HG03457 (cell line): ENCODE measurements at regions not wholly inside any gene's neighbourhood (a gene's known extent, or its start where the extent isn't known, plus 50 kb on each side); places are given as distances from the start of the nearest gene placed in this dataset.

Source experiments
- ATAC-seq: cut with Tn5 transposase; IDR thresholded peaks from one replicate; pipeline ENCODE4 v1.9.1; 2021; ENCODE audit warnings: moderate number of reproducible peaks; ENCODE audit not compliant: unreplicated experiment

DNA sequence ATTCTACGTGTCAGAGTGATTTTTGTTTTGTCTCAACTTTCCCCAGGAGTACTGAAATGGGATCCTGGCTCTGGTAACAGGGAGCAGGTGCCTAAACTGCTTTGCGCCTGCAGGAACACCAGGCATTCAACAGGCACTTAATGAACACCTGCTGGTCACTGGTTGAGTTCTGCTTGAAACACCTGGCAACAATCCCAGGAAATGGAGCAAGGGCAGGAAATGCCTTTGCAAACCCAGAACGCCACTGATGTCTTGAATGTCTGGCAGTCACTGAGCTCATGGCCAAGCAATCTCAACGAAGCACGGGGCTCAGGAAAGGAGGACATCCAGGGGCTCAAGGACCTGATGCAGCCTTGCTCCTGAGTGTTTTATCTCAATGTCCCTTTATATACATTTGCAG, 360.0 kb upstream of the RAB6C start:
- ATAC-seq = no peak

DNA sequence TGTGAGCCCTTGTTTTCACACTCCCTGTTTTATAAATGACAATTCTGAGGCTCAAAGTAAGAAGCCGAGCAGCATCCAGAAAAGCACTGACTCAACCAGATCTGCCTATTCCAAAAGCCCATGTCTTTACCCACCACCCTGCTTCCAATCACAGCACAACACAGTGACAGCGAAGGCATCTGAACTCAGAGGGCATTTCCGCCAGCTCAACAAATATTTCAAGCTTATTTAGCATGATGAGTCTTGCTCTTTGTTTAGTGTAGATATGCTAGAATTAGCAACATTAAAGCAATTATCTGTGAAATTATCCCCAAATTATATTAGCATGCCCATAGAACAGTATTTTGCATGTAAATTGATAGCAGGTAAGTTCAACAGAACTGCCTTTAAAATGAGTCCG, 359.1 kb upstream of the RAB6C start:
- ATAC-seq = no peak

DNA sequence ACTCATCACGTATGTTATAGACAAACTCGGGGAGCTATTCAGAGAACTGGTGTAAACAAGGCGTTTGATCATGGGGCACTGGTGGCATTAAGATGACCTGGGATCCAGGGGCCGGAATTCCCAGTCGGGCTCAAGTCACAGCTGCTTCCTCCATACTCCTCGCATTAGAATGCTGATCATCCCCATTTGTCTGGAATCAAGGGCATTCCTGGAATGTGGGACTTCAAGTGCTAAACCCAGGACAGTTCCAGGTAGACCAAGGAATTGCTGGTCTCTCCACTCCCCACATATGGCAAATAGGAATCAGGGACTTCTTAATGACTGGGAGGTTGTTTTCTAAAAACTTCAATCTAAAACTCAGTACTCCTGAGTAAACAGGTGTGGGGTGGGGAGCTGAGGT, 355.7 kb upstream of the RAB6C start:
- no peak for ATAC-seq

DNA sequence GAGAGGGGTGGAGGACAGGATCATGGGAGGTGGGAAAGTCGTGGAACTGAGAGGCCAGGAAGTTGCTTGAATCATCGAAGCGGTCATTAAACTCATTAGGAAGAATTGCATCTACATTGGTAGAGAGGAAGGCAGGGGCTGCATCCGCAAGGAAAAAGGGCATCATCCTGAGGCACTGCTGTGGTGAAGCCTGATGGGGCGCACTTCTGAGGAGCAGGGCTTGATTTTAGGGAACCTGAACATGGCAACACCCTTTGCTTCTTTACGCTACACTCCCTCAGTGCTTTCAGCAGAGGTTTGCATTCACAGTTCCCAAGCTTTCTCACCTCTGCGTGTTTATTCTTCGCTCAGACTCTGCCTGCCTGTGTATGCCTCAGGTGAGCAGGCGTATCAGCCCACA, 352.0 kb upstream of the RAB6C start:
- ATAC-seq = no peak

DNA sequence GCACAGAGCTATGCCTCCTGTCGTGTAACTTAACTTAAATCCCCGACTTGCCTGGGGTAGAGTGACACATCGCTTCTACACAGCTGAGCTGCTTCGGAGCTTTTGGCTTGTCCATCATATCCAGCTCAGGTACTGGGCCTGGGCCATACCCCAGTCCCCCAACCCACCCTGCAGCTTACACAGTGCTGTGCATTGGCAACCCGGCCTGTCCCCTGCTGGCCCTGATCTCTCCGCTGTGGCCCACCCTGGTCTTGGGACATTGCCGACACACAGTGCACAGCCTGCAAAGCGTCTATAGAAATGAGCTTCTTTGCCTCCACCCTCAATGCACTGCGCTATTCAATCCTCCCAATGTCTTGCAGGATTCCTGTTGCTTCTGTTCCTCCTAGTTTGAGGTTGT, 342.8 kb upstream of the RAB6C start:
- no peak for ATAC-seq

DNA sequence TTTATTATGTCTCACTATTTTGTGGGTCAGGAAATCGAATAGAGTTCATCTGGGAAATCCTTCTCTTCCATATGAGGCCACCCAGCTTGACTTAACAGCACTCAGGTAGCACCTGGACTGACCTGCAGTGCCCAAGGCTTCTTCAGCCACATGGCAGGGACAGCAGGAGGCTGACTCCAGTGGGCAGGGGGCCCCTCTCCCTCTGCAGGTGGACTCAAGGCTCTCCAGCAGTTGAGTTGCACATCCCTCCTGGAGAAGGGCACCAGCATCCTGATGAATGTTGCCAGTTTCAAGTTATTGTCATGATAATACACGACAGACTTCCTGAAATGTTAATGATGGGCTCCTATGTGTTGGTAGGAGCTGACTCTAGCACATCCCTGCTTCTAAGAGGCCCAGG, 338.1 kb upstream of the RAB6C start:
- no peak for ATAC-seq

DNA sequence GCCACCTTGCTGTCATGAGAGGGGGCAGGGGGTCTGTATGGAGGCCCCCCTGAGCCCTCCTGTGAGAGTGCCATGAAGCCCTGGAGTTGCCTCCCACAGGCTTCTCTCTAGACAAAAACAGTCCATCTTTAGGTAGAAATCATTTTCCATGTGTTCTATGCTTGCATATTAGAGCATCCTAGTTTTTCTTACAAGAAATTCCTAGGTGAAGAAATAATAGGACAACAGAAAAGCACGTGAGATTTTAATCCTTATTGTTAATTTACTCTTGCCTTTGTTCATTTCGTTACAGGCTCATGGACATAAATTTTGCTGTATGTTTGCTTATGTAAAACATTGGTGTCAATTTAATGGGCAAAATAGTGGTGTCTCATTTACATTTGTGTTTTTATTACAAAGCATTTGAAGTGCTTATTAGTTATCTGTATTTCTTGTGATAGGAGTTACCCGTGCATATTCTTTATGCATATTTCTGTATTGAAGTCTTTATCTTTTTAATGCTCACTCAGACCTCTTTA, 336.9 kb upstream of the RAB6C start:
- ATAC-seq = no peak

DNA sequence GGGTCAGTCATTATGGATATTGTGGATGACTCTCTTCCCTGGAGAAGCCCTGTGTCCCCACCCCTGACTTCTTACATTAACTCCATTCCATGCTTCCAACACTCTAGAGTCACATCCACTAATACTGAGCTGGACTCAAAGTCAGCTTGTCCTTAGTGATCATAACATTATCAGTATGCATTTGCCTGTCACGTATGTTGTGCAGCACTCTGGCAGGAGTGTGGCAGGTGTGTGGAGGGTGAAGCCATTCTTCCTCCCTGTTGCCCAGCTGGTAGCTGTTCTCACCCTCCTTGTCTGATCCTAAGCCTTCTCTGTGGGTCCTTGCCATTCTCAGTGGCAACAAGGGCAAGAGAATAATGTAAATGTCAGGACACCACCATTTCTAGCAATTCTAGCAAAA, 334.1 kb upstream of the RAB6C start:
- ATAC-seq = no peak

DNA sequence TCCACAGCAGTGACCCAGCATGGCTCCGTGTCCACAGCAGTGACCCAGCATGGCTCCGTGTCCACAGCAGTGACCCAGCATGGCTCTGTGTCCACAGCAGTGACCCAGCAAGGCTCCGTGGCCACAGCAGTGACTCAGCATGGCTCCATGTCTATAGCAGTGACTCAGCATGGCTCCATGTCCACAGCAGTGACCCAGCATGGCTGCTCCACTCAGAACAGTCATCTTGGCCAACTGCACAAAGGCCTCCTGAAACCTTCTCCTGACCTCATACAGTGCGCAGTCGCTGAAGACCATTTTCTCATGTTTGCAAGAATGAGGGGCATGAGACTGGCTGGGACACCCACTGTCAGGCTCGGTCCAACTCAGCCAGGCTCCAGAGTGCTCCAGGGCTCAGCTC, 333.4 kb upstream of the RAB6C start:
- no peak for ATAC-seq

DNA sequence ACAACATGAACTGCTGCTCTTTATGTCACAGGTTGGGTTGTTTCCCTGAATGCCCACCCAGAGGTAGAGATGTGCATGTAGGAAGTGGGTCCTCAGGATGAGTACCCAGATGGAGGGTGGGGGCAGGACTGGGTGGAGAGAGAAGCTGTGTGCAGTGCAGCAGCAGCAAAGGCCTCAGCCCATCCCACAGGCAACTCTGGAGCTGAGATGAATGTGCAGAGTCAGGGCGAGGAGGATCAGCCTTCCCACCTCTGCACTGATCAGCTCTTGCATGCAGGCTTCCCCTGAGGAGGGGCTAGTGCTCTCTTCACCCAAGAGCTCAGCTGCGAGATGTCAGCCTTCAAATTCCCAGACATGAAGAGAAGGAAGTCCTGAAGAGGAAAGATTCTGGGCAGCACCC, 326.2 kb upstream of the RAB6C start:
- ATAC-seq = no peak

DNA sequence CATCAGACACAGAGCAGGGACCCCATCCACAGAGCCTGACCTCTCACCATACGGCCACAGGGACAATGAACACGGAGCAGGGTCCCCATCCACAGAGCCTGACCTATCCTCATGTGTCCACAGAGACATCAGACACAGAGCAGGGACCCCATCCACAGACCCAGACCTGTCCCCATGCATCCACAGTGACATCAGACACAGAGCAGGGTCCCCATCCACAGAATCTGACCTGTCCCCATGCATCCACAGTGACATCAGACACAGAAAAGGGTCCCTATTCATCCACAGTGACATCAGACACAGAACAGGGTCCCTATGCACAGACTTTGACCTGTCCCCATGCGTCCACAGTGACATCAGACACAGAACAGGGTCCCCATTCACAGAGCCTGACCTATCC, 325.1 kb upstream of the RAB6C start:
- no peak for ATAC-seq

DNA sequence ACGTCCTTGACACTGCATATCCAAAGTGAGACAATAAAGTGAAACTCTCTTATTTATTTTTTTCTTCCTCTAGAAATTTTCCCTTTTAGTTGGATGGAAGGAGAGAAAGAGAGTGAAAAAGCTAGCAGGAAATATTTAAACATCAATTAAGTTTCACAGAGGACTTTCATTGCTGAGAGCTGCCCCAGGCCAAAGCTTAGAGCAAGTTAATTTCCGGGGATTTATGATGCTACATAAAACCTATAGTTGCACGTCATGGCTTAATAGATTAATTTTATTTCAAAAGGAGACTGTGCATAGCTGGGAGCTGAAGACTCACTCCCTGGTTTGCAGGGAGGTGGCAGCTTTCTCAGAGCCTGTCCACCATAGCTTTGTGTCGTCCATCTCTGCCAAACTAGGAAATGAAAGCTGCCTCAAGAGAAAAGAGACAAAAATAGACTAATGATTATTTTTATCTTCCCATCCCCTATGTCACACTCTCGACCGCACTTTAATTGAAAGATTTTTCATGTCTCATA, 323.3 kb upstream of the RAB6C start:
- ATAC-seq = no peak

DNA sequence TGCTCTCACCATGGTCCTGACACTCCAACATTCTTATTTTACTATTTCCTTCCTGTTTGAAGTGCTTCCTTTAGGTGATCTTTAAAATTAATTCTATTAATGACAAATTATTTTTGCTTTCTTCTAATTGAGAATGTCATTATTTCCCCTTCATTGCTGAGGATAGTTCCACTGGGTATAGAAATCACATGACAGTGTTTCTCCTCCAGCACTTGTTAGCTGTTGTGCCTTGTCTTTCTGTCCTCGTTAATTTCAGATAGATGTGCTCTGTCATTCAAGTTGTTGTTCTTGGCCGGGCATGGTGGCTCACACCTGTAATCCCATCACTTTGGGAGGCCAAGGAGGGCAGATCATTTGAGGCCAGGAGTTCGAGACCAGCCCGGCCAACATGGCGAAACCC, 321.0 kb upstream of the RAB6C start:
- no peak for ATAC-seq

DNA sequence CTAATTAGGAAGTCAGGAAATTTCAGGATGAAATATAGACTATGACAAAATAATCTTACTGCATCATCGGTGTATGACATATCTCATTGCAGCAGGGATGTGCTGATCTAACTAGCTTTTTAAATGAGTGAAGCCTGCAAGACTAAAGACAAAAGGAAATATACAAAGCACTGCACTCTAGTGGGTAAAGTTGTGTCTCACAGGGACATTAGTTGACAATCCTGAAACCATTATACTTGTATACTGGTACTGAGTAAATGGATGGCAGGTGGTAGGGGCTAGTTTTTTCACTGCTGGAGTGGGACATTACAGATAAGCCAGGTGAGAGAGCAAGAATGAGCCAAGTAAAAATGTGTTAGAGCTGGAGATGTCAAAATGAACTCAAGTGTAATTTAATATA, 317.5 kb upstream of the RAB6C start:
- ATAC-seq = no peak

DNA sequence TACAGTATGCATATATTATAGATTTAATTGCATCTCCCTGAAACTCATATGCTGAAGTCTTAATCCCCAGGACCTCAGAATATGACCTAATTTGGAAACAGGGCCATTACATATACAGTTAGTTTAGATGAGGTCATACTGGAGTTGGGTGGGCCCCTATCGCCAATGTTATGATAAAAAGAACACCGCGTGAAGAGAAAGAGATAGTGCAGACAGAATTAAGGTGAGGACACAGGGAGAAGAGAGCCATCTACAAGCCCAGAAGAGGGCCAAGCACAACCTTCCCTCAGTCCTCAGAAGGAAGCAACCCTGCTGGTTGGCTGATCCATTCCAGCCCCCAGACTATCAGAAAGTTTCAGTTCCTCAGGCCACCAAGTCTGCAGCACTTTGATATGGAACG, 311.9 kb upstream of the RAB6C start:
- no peak for ATAC-seq

DNA sequence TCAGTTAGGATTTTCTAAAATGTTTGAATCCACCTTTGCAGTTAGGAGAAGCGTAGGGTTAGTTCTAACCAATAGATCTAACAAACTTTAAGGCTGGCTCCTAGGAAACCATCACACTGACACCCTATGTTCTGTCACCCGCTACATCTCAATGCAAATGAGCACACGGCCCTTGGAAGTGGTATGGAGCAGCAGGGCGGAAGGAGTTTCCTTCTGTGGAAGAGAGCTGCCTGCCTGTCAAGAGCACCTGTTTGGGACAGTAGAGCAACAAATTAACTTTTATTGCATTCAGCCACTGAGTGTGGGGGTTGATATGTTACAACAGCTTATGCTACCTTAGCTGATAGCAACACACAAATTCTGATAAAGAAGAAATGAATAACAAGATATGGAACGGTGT, 306.9 kb upstream of the RAB6C start:
- ATAC-seq = no peak

DNA sequence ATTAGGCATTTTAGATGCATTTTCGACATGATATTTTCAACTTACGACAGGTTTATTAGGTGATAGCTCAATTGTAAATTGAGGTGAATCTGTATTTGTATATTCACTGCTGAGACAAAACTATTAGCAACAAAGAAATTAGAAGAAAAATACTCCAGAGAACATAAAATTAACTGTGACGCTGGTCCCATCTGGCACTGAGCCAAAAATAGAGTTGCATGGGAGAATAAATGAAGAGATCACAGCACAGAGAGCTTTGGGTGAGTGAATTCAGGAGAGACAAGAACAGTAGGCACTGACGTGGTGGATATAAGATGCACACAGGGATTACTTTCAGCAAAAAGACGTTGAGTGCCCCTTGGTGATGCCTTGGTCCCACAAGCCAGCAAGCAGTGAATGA, 306.2 kb upstream of the RAB6C start:
- no peak for ATAC-seq

DNA sequence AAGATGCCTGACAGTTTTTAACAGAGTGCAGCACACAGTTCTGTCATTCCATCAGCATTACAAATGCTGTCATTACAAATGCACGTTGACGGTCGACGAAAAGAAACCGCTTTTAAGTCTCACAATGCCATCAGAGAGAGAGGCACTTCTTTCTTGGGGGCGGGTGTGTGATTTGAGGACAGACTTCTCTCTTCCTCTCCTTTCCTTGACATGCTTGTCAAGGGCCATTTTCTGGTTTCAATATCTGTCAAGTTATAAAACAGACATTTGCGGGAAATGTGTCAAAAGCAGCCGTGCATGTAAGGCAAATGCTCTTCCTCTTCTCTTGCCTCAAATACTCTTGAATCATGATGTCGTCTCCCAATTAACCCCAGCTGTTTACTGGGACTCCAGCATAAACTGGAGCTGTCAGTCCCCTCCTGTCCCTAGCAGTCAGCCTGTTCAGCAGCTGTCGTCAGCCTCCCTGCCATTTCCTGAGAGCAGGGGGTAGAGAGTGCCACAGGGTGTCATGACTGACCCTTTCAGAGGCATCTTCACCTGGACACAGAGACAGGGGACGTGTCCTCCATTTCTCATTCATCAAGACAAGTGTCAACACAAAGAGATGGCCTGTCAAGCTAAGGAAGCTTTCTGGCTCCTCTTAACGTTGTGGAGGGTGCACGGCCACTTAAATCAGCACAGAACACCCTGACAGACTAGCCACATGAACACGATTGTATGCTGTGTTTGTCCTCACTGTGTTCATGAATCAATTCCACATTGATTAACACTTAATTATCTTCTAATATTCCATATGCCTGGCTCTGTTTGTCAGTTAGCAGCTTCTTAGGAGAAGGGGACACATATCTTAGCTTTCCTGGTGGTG, 305.4 kb upstream of the RAB6C start:
- ATAC-seq = no peak

DNA sequence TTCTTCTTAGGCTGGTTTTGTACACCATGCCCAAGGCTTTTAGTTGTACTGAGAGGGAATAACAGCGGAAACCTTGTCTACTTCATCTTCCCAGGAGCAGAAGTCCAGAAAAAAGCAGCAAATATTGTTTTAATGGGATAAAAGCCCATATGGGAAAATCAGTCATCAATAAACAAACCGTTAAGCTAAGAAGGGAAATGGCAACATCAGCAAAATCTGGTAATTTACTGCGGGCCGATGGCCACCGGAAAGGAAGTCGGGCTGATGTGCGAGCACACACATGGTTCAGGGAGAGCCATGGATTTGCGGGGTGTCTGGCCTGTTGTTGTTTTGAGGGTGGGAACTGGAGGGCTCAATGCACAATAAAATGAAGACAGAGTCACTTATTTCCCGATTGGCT, 300.7 kb upstream of the RAB6C start:
- no peak for ATAC-seq

DNA sequence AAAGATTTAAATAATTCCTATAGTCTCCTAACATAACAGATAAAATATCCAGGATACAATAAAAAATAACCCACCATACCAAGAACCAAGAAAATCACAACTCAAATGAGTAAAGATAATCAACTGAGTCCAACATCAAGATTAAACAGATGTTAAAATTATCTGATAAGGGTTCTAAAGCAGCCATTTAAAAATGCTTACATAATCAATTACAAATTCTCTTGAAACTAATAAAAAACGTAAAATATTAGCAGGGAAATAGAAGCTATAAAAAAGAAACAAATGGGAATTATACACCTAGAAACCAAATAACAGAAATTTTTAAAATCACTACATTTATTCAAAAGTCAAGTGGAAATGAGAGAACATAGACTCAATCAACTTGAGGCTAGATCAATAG, 297.7 kb upstream of the RAB6C start:
- no peak for ATAC-seq

DNA sequence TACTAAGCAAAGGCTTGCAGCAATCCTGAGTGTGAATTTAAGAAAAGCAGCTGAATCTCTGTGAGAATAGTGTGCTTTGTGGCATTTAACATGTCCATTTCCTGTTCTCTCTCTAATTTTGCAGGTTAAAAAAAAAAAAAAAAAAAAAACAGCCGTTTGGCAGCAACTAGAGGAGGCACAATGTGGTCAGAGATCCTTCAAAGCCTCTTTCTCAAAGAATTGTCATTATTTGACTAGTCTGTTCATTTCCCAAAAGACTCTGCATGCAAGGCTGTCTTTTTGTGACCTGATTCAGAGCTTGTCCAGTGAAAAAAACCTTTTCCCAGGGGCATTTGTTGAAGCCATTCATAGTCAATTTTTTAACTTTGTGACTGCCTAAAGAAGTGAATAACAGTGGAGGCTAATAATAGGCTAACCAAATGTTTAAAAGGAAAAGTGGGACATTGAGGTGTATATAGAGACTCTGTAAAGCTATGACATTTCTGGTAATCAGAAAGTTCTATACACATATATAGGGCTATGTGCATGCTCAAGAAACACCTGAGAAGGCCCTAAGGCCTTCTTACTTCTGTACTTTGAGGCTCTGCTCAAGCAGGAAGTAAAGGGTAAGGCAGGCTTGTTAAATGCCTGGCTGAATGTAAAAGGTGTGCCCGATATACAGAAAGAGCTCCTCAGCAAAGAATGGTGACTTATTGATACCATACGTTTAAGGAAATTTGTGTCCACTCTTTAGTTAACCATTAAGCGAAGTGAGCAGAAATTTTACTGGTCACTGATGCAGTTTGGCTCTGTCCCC, 289.6 kb upstream of the RAB6C start:
- ATAC-seq = no peak

DNA sequence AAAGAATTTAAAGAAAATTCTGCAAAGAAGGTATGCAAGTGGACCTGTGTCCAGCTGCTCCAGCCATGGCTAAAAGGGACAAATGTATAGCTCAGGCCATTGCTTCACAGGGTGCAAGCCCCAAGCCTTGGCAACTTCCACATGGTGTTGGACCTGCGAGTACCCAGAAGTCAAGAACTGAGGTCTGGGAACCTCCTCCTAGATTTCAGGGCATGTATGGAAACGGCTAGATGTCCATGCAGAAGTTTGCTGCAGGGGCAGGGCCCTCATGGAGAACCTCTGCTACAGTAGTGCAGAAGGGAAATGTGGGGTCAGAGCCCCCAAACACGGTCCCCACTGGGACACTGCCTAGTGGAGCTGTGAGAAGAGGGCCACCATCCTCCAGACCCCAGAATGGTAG, 284.0 kb upstream of the RAB6C start:
- ATAC-seq = no peak
